RWPE2 (cell line): ENCODE measurements at regions not wholly inside any gene's neighbourhood (a gene's known extent, or its start where the extent isn't known, plus 50 kb on each side); places are given as distances from the start of the nearest gene placed in this dataset.
"Not testable (repeated sequence)": the region's sequence is repeated elsewhere in the genome, so short reads cannot be mapped to it uniquely, and the experiment has no call there.

ENCODE experiments used
- ATAC-seq: fragments of 200-7000 bp; cut with Tn5 transposase; 3 replicates; pipeline ENCODE4 v1.9.1; 2021; ENCODE audit warnings: low read depth
- DNase-seq: peaks from one replicate; pipeline ENCODE4 v3.0.0-alpha.2; 2020; ENCODE audit warnings: low spot score
- H3K27ac ChIP-seq: fragments of 450-650 bp; 2 replicates; pipeline ENCODE4 v1.5.1; 2017; ENCODE audit warnings: mild to moderate bottlenecking; ENCODE audit not compliant: poor library complexity, severe bottlenecking
- H3K27me3 ChIP-seq: fragments of 250-450 bp; sonication (Bioruptor Pico); 2 replicates; pipeline ENCODE4 v1.5.1; 2021; ENCODE audit warnings: mild to moderate bottlenecking, moderate library complexity; ENCODE audit not compliant: insufficient read depth, poor library complexity, severe bottlenecking
- H3K36me3 ChIP-seq: fragments of 250-450 bp; sonication (Bioruptor Pico); 2 replicates; pipeline ENCODE4 v1.5.1; 2020; ENCODE audit warnings: low read depth, mild to moderate bottlenecking, moderate library complexity
- H3K4me1 ChIP-seq: fragments of 250-450 bp; sonication (Bioruptor Pico); 2 replicates; pipeline ENCODE4 v1.5.1; 2021; ENCODE audit warnings: mild to moderate bottlenecking, moderate library complexity; ENCODE audit not compliant: insufficient read depth, poor library complexity, severe bottlenecking
- H3K4me3 ChIP-seq: fragments of 250-450 bp; sonication (Bioruptor Pico); 2 replicates; pipeline ENCODE4 v1.5.1; 2021; ENCODE audit warnings: mild to moderate bottlenecking, moderate library complexity; ENCODE audit not compliant: severe bottlenecking
- H3K9me3 ChIP-seq: fragments of 250-450 bp; sonication (Bioruptor Pico); 2 replicates; pipeline ENCODE4 v1.5.1; 2021; ENCODE audit warnings: mild to moderate bottlenecking, moderate library complexity; ENCODE audit not compliant: severe bottlenecking
- TF ChIP-seq, protein P1 (sequence below): fragments of 450-650 bp; IDR thresholded peaks from one replicate; pipeline ENCODE4 v1.5.1; 2017; ENCODE audit warnings: mild to moderate bottlenecking, moderate library complexity; ENCODE audit not compliant: poor library complexity, severe bottlenecking

DNA sequence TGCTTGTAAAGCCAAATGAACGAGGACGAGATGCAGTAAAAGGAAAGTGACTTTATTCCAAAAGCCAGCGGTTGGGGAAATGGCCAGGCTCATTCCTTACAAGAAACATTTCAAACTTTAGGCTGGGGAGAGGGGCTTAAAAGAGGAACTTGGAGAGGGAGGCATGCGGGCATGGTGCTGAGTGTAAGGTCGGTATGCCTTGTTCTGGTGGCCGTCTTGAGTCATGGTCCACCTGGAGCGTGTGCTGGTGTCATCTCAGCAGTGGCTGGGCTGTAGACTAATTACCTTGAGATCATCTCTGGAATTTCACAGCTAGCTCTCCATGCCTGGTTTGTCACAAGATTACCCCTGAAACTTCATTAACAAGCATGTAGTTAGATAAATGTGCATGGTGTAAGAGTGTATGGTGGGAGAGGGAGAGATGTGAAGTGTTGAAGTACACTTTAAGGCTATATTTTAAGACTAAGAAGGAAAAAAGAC is 156.4 kb upstream of the PFN2 start:
- Histone ChIP-seq H3K36me3 (no peaks in the 10 kb centered on the region), H3K27me3 (no peaks in the 10 kb centered on the region), H3K4me3 (no peak overlapping the region), H3K4me1 (no peaks in the 10 kb centered on the region), H3K27ac (no peak overlapping the region), H3K9me3 (no peaks in the 10 kb centered on the region)
- ATAC-seq (no peak), DNase-seq (no peak)
- TF ChIP-seq, protein P1, sequence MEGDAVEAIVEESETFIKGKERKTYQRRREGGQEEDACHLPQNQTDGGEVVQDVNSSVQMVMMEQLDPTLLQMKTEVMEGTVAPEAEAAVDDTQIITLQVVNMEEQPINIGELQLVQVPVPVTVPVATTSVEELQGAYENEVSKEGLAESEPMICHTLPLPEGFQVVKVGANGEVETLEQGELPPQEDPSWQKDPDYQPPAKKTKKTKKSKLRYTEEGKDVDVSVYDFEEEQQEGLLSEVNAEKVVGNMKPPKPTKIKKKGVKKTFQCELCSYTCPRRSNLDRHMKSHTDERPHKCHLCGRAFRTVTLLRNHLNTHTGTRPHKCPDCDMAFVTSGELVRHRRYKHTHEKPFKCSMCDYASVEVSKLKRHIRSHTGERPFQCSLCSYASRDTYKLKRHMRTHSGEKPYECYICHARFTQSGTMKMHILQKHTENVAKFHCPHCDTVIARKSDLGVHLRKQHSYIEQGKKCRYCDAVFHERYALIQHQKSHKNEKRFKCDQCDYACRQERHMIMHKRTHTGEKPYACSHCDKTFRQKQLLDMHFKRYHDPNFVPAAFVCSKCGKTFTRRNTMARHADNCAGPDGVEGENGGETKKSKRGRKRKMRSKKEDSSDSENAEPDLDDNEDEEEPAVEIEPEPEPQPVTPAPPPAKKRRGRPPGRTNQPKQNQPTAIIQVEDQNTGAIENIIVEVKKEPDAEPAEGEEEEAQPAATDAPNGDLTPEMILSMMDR = no peak

DNA sequence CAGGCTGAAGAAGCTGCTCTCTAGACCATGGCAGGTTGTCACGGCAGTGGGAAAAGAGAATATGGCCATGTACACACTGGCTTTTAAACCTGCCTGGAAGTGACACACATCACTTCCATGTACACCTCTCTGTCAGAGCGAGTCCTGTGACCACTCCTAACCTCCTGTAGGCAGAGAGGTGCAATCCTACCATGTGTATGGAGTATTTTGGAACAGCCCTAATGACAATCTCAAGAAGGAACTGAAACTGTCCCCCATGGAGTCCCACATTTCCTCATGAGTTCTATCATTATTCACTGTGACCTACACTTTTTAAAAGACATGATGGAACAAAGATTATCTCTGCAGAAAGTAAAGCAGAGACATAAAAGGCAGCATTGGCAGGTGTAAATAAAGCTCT is 153.4 kb upstream of the PFN2 start:
- H3K9me3 ChIP-seq = no peaks in the 10 kb centered on the region
- TF ChIP-seq, protein P1 = no peak
- H3K4me1 ChIP-seq = no peaks in the 10 kb centered on the region
- DNase-seq = no peak
- no peak overlapping the region for H3K27ac ChIP-seq
- no peak for ATAC-seq
- H3K27me3 ChIP-seq = no peaks in the 10 kb centered on the region
- no peaks in the 10 kb centered on the region for H3K36me3 ChIP-seq
- H3K4me3 ChIP-seq = no peak overlapping the region

DNA sequence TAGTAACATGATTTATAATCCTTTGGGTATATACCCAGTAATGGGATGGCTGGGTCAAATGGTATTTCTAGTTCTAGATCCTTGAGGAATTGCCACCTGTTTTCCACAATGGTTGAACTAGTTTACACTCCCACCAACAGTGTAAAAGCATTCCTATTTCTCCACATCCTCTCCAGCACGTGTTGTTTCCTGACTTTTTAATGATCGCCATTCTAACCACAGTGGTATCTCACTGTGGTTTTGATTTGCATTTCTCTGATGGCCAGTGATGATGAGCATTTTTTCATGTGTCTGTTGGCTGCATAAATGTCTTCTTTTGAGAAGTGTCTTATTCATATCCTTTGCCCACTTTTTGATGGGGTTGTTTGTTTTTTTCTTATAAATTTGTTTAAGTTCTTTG is 152.6 kb upstream of the PFN2 start:
- H3K27me3 ChIP-seq, H3K36me3 ChIP-seq, H3K4me3 ChIP-seq, H3K27ac ChIP-seq, DNase-seq, H3K9me3 ChIP-seq, H3K4me1 ChIP-seq, ATAC-seq: not testable (repeated sequence)

DNA sequence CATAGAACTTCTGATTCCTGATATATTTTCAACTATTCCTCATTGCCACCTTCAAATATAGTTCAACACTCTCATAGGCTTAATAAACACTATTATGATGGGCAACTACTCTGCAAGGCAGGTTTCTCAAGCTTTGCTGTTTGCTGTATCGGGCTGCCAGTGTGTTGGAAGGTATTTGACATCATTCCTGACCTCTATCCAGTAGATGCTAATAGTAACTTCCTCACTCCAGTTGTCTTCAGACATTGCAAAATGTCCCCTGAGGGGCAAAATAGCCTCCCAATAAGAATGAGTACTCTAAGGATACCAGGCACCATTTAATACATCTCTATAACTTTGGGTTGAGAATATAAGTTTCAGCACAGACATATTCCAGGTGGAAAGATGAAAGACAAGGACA is 147.5 kb upstream of the PFN2 start:
- no peak overlapping the region for H3K4me3 ChIP-seq
- DNase-seq (no peak), ATAC-seq (no peak)
- no peak overlapping the region for H3K27ac ChIP-seq
- H3K27me3 ChIP-seq = no peaks in the 10 kb centered on the region
- no peaks in the 10 kb centered on the region for H3K4me1 ChIP-seq
- no peaks in the 10 kb centered on the region for H3K9me3 ChIP-seq
- TF ChIP-seq, protein P1 = no peak
- no peaks in the 10 kb centered on the region for H3K36me3 ChIP-seq

DNA sequence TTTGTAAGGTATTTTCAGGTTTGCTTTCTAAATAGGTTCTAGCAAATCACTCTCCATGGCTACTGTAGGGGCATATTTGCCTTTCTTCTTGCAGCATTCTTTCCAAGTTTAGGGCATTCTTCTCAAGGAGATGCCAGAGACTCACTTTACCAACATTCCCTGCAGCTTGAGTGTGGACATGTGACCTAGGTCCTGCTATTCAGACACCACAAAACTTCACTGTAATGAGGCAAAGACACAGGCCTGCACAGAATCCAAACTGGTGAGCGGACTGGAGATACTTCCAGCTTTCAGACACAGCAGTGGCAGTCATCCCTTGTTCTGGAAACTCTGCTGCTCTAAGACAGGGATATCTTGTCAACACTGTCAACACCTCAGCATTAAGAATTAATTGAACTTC is 146.4 kb upstream of the PFN2 start:
- no peaks in the 10 kb centered on the region for H3K27me3 ChIP-seq
- no peaks in the 10 kb centered on the region for H3K4me1 ChIP-seq
- no peak overlapping the region for H3K27ac ChIP-seq
- H3K4me3 ChIP-seq = no peak overlapping the region
- ATAC-seq (no peak), DNase-seq (no peak)
- TF ChIP-seq, protein P1 = no peak
- H3K9me3 ChIP-seq = no peaks in the 10 kb centered on the region
- H3K36me3 ChIP-seq = no peaks in the 10 kb centered on the region
